ENCODE measurements at regions not wholly inside any gene's neighbourhood (a gene's known extent, or its start where the extent isn't known, plus 50 kb on each side); places are given as distances from the start of the nearest gene placed in this dataset.

GRCh38 chr19:29128203-29128602, 84.7 kb downstream of the UQCRFS1 start:
- H3K4me3 ChIP-seq (ENCODE audit: low read depth, low read length, poor library complexity, severe bottlenecking): no peak overlapping the region
- H3K27me3 ChIP-seq (replicated peaks; ENCODE audit: insufficient read depth, low read depth, low read length, poor library complexity): no peaks in the 10 kb centered on the region
- H3K9me3 ChIP-seq (ENCODE audit: low read depth, low read length, poor library complexity, severe bottlenecking): peaks cover 27% of the 10 kb centered on the region
- TF ChIP-seq EZH2 (IDR thresholded peaks at IDR 0.05; ENCODE audit: borderline replicate concordance, low read depth, low read length, poor library complexity, severe bottlenecking): no peak
- TF ChIP-seq, protein P1, sequence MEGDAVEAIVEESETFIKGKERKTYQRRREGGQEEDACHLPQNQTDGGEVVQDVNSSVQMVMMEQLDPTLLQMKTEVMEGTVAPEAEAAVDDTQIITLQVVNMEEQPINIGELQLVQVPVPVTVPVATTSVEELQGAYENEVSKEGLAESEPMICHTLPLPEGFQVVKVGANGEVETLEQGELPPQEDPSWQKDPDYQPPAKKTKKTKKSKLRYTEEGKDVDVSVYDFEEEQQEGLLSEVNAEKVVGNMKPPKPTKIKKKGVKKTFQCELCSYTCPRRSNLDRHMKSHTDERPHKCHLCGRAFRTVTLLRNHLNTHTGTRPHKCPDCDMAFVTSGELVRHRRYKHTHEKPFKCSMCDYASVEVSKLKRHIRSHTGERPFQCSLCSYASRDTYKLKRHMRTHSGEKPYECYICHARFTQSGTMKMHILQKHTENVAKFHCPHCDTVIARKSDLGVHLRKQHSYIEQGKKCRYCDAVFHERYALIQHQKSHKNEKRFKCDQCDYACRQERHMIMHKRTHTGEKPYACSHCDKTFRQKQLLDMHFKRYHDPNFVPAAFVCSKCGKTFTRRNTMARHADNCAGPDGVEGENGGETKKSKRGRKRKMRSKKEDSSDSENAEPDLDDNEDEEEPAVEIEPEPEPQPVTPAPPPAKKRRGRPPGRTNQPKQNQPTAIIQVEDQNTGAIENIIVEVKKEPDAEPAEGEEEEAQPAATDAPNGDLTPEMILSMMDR (conservative IDR thresholded peaks at IDR 0.05; ENCODE audit: low read depth, low read length): no peak
- ChIA-PET CTCF (no interaction called here), POLR2A (ENCODE audit: low non-redundant PET) (no interaction called here)
- no TSS peak for BruUV-seq (replicated peaks)
- H3K27ac ChIP-seq (ENCODE audit: low read depth, low read length, poor library complexity, severe bottlenecking): no peak overlapping the region
- intact Hi-C loops (cut with micrococcal nuclease; ENCODE audit: unreplicated experiment): no loop called here
- H3K36me3 ChIP-seq (ENCODE audit: insufficient read depth, low read length, poor library complexity, severe bottlenecking): no peaks in the 10 kb centered on the region
- H3K4me1 ChIP-seq (ENCODE audit: insufficient read depth, low read length, poor library complexity, severe bottlenecking): no peaks in the 10 kb centered on the region
- no peak for DNase-seq (ENCODE audit: low spot score)

GRCh38 chr19:29122185-29122584, 90.8 kb downstream of the UQCRFS1 start:
- H3K9me3 ChIP-seq (ENCODE audit: low read depth, low read length, poor library complexity, severe bottlenecking): peaks cover 29% of the 10 kb centered on the region
- DNase-seq (ENCODE audit: low spot score): no peak
- intact Hi-C loops (cut with micrococcal nuclease; ENCODE audit: unreplicated experiment): no loop called here
- H3K27me3 ChIP-seq (replicated peaks; ENCODE audit: insufficient read depth, low read depth, low read length, poor library complexity): no peaks in the 10 kb centered on the region
- POLR2A ChIA-PET (ENCODE audit: low non-redundant PET): no interaction called here
- H3K36me3 ChIP-seq (ENCODE audit: insufficient read depth, low read length, poor library complexity, severe bottlenecking): no peaks in the 10 kb centered on the region
- no TSS peak for BruUV-seq (replicated peaks)
- no peak overlapping the region for H3K4me3 ChIP-seq (ENCODE audit: low read depth, low read length, poor library complexity, severe bottlenecking)
- H3K27ac ChIP-seq (ENCODE audit: low read depth, low read length, poor library complexity, severe bottlenecking): no peak overlapping the region
- CTCF ChIA-PET: no interaction called here
- H3K4me1 ChIP-seq (ENCODE audit: insufficient read depth, low read length, poor library complexity, severe bottlenecking): no peaks in the 10 kb centered on the region
- TF ChIP-seq, protein P1 (conservative IDR thresholded peaks at IDR 0.05; ENCODE audit: low read depth, low read length): no peak
- TF ChIP-seq EZH2 (IDR thresholded peaks at IDR 0.05; ENCODE audit: borderline replicate concordance, low read depth, low read length, poor library complexity, severe bottlenecking): no peak

DNA sequence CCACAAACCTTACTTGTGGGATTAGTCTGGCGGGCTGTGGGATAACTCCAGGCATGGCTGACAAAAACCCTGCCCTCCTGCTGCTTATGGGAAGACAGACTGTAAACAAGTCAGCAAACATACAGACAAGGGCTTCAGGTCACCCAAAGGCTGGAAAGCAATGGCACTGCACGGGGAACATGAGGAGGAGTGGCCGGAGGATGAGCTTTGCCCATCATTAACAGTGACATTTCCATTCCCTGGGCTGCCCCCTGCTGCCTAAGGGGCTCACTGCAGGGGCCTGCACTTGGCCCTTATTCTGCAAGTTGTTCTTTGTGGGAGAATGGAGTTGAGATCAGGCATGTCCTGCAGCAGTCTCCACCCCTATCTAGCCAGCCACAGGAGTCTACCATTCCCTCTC, 91.3 kb downstream of the UQCRFS1 start:
- no TSS peak for BruUV-seq (replicated peaks)
- CTCF ChIA-PET: no interaction called here
- H3K4me3 ChIP-seq (ENCODE audit: low read depth, low read length, poor library complexity, severe bottlenecking): no peak overlapping the region
- POLR2A ChIA-PET (ENCODE audit: low non-redundant PET): no interaction called here
- H3K27ac ChIP-seq (ENCODE audit: low read depth, low read length, poor library complexity, severe bottlenecking): no peak overlapping the region
- DNase-seq (ENCODE audit: low spot score): no peak
- H3K36me3 ChIP-seq (ENCODE audit: insufficient read depth, low read length, poor library complexity, severe bottlenecking): no peaks in the 10 kb centered on the region
- intact Hi-C loops (cut with micrococcal nuclease; ENCODE audit: unreplicated experiment): no loop called here
- H3K9me3 ChIP-seq (ENCODE audit: low read depth, low read length, poor library complexity, severe bottlenecking): peaks cover 30% of the 10 kb centered on the region
- H3K4me1 ChIP-seq (ENCODE audit: insufficient read depth, low read length, poor library complexity, severe bottlenecking): no peaks in the 10 kb centered on the region
- TF ChIP-seq EZH2 (IDR thresholded peaks at IDR 0.05; ENCODE audit: borderline replicate concordance, low read depth, low read length, poor library complexity, severe bottlenecking): no peak
- TF ChIP-seq, protein P1 (conservative IDR thresholded peaks at IDR 0.05; ENCODE audit: low read depth, low read length): no peak
- H3K27me3 ChIP-seq (replicated peaks; ENCODE audit: insufficient read depth, low read depth, low read length, poor library complexity): no peaks in the 10 kb centered on the region
